Gastroesophageal sphincter (tissue), 3 donors: ENCODE measurements at regions not wholly inside any gene's neighbourhood (a gene's known extent, or its start where the extent isn't known, plus 50 kb on each side); places are given as distances from the start of the nearest gene placed in this dataset.

Source experiments
- CTCF ChIP-seq, 4 experiments: fragments of 200-600 bp in 2 of 4; fragments of 450-650 bp in 2 of 4; sonication (generic) in 1 of 4; IDR thresholded peaks; one replicate each; pipeline ENCODE4 v1.5.1; 2017 to 2019; ENCODE audit warnings: antibody characterized with exemption in 4 of 4, mild to moderate bottlenecking in 2 of 4, moderate library complexity in 2 of 4
- EP300 ChIP-seq: sonication (generic); formaldehyde crosslinking; IDR thresholded peaks from one replicate; pipeline ENCODE4 v1.6.1; 2017; ENCODE audit warnings: antibody characterized with exemption, mild to moderate bottlenecking
- POLR2A ChIP-seq, 2 donors: fragments of 450-650 bp; IDR thresholded peaks; one replicate each; pipeline ENCODE4 v1.6.1; 2017; ENCODE audit warnings: antibody characterized with exemption in 2 of 2, mild to moderate bottlenecking in 2 of 2, moderate library complexity in 1 of 2
- POLR2AphosphoS5 ChIP-seq: sonication (generic); formaldehyde crosslinking; IDR thresholded peaks from one replicate; pipeline ENCODE4 v1.6.1; 2017; ENCODE audit warnings: antibody characterized with exemption

- no peak for TF ChIP-seq POLR2A (IDR thresholded peaks at IDR 0.05)
- no peak for TF ChIP-seq CTCF (IDR thresholded peaks at IDR 0.05)
- no peak for TF ChIP-seq POLR2AphosphoS5
- no peak for TF ChIP-seq EP300
Observed at GRCh38 chr9:85445887-85446286, 295.9 kb downstream of the AGTPBP1 start.
